BJ (cell line): ENCODE measurements at regions not wholly inside any gene's neighbourhood (a gene's known extent, or its start where the extent isn't known, plus 50 kb on each side); places are given as distances from the start of the nearest gene placed in this dataset.

Source experiments
- CTCF ChIA-PET: fragments of 350-600 bp; formaldehyde crosslinking; extraction: SDS; loops from one replicate; lab custom pipeline; 2021; ENCODE audit warnings: antibody characterized with exemption, inconsistent platforms; lab: Yijun Ruan, JAX
- POLR2A ChIA-PET: fragments of 300-600 bp; sonication (Branson Sonifier 250); formaldehyde crosslinking; extraction: SDS; loops from one replicate; lab custom pipeline; 2021; ENCODE audit warnings: antibody characterized with exemption; lab: Charles Lee
- DNase-seq: peaks from one replicate; pipeline ENCODE4 v3.0.0-alpha.2; 2011; ENCODE audit warnings: low read depth
- H3K27me3 ChIP-seq: 2 replicates; pipeline ENCODE4 v1.6.0; 2011; ENCODE audit warnings: low read length; ENCODE audit not compliant: control insufficient read depth, insufficient read depth
- H3K36me3 ChIP-seq: 2 replicates; pipeline ENCODE4 v1.5.1; 2011; ENCODE audit warnings: low read length; ENCODE audit not compliant: control insufficient read depth, insufficient read depth
- H3K4me3 ChIP-seq: 2 replicates; pipeline ENCODE4 v1.5.1; 2011; ENCODE audit warnings: low read depth, mild to moderate bottlenecking, control low read depth, low read length
- TF ChIP-seq, protein P1 (sequence below): IDR thresholded peaks from 2 replicates; pipeline ENCODE4 v1.5.1; 2011; ENCODE audit warnings: low read depth, mild to moderate bottlenecking, control low read depth, inconsistent platforms, low read length, moderate library complexity; ENCODE audit not compliant: insufficient read depth

GRCh38 chr2:82165377-82165776 is 1860.8 kb upstream of the LRRTM1 start:
- Histone ChIP-seq H3K36me3 (no peaks in the 10 kb centered on the region), H3K4me3 (no peak overlapping the region), H3K27me3 (no peaks in the 10 kb centered on the region)
- TF ChIP-seq, protein P1, sequence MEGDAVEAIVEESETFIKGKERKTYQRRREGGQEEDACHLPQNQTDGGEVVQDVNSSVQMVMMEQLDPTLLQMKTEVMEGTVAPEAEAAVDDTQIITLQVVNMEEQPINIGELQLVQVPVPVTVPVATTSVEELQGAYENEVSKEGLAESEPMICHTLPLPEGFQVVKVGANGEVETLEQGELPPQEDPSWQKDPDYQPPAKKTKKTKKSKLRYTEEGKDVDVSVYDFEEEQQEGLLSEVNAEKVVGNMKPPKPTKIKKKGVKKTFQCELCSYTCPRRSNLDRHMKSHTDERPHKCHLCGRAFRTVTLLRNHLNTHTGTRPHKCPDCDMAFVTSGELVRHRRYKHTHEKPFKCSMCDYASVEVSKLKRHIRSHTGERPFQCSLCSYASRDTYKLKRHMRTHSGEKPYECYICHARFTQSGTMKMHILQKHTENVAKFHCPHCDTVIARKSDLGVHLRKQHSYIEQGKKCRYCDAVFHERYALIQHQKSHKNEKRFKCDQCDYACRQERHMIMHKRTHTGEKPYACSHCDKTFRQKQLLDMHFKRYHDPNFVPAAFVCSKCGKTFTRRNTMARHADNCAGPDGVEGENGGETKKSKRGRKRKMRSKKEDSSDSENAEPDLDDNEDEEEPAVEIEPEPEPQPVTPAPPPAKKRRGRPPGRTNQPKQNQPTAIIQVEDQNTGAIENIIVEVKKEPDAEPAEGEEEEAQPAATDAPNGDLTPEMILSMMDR, result no peak
- ChIA-PET CTCF (no interaction called here), POLR2A (no interaction called here)
- DNase-seq, result no peak

DNA sequence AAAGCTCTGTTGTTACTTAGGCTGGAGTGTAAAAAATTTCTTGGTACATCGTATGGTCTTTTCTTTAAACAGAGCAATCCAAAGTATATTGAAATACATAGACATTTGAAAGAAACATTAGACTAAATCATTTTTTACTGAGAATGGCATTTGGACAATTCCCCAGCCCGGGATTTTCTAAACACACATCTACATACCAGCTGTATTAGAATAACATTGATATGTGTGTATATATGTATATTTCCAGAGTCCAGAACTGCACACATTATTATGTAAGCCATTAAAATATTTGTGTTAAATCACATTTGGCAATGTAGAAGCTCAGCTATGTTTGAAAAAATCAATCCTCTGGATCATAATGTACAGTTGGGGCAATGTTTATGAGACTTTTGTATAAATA is 1853.6 kb upstream of the LRRTM1 start:
- TF ChIP-seq, protein P1, result no peak
- H3K36me3 ChIP-seq, result no peaks in the 10 kb centered on the region
- H3K4me3 ChIP-seq, result no peak overlapping the region
- DNase-seq, result no peak
- no peaks in the 10 kb centered on the region for H3K27me3 ChIP-seq
- POLR2A ChIA-PET, result no interaction called here
- CTCF ChIA-PET, result no interaction called here

GRCh38 chr2:82155469-82155868 is 1850.9 kb upstream of the LRRTM1 start:
- no peak overlapping the region for H3K4me3 ChIP-seq
- ChIA-PET CTCF (no interaction called here), POLR2A (no interaction called here)
- TF ChIP-seq, protein P1, result no peak
- DNase-seq, result no peak
- H3K27me3 ChIP-seq, result no peaks in the 10 kb centered on the region
- H3K36me3 ChIP-seq, result no peaks in the 10 kb centered on the region

DNA sequence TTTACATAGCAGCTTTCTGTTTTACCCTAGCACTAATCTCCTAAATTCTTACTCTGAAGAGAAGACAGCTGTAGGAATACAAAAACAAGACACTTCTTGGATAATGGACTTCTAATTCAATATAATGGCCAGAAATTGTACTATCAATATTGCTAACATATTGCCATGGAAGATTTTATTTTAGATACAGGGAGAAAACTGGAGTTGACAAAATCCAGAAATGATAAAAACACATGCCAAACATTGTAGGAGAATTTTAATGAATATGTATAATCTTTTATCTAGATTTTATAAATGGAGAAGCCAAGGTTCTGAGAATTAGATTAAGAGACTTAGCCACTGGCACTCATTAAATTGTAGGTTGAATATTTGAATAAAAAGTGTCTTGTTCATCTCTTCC is 1838.8 kb upstream of the LRRTM1 start:
- TF ChIP-seq, protein P1, result no peak
- Histone ChIP-seq H3K4me3 (no peak overlapping the region), H3K27me3 (no peaks in the 10 kb centered on the region), H3K36me3 (no peaks in the 10 kb centered on the region)
- no peak for DNase-seq
- ChIA-PET POLR2A (no interaction called here), CTCF (no interaction called here)

DNA sequence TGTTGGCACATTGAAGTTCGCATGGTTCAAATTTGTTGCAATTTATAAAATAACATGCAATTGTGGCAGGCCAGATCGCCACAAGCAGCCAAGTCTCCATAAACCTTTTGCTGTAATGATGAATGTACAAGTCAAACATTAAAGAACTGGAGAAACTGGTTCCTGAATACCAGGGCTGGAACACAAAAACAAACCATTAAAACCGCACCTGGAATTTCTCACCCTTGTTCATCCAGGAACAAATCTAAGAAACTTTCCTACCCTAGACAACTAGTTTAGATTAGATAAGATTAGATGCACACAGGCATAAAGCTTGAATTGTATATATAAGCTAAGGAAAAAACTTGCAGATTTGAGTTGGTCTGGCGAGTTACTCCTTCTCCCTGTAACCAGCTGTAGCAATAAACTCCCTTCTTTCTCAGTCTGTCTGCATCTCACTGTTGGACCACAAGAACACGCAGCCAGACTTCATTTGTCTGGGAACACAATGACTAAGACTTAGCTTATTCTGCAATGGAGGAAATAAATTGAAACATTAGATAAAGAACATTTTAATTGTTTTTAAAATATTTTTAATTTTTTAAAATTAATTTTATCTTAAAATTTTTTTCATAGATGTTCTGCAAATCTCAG is 1835.5 kb upstream of the LRRTM1 start:
- TF ChIP-seq, protein P1, result no peak
- no peak for DNase-seq
- Histone ChIP-seq H3K27me3 (no peaks in the 10 kb centered on the region), H3K4me3 (no peak overlapping the region), H3K36me3 (no peaks in the 10 kb centered on the region)
- CTCF ChIA-PET, result no interaction called here
- POLR2A ChIA-PET, result no interaction called here
